ENCODE measurements at regions not wholly inside any gene's neighbourhood (a gene's known extent, or its start where the extent isn't known, plus 50 kb on each side); places are given as distances from the start of the nearest gene placed in this dataset.

DNA sequence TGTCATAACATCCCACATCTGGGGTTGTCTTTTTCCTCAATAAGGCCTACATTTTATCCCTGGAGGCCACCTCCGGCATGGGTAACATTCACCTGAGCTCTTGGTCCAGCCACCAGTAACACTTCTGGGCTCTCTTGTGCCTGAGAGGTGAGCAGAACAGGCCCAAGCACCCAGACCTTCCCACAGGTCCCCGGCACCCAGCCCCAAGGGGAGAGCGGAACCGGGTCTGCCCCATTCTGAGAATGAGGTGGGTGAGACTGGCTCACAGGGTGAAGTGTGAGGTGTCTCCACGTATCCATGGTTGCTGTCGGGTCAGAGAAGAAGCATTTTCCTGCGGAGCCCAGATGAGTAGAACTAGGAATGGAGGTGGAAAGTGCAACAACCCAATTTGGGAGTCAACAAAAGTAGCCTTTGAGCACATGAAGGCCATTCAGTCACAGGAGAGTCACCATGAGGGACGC, 496.7 kb upstream of the MYT1L start:
- Histone ChIP-seq H3K27me3 (no peaks in the 10 kb centered on the region), H3K27ac (no peak overlapping the region), H3K4me3 (no peak overlapping the region), H3K36me3 (no peaks in the 10 kb centered on the region), H3K4me1 (ENCODE audit: insufficient read depth) (no peaks in the 10 kb centered on the region), H3K9me3 (no peaks in the 10 kb centered on the region)
- intact Hi-C loops (cut with DNase I) = no loop called here
- no peak for DNase-seq
- no peak for TF ChIP-seq POLR2A (IDR thresholded peaks at IDR 0.05)
- TF ChIP-seq EP300 (IDR thresholded peaks at IDR 0.05) = no peak
- TF ChIP-seq, protein P1, sequence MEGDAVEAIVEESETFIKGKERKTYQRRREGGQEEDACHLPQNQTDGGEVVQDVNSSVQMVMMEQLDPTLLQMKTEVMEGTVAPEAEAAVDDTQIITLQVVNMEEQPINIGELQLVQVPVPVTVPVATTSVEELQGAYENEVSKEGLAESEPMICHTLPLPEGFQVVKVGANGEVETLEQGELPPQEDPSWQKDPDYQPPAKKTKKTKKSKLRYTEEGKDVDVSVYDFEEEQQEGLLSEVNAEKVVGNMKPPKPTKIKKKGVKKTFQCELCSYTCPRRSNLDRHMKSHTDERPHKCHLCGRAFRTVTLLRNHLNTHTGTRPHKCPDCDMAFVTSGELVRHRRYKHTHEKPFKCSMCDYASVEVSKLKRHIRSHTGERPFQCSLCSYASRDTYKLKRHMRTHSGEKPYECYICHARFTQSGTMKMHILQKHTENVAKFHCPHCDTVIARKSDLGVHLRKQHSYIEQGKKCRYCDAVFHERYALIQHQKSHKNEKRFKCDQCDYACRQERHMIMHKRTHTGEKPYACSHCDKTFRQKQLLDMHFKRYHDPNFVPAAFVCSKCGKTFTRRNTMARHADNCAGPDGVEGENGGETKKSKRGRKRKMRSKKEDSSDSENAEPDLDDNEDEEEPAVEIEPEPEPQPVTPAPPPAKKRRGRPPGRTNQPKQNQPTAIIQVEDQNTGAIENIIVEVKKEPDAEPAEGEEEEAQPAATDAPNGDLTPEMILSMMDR (IDR thresholded peaks at IDR 0.05) = no peak
- 92 to 96% (median 92%) methylated on average over 8 of the region's 8 CpGs for WGBS, 3 donors

DNA sequence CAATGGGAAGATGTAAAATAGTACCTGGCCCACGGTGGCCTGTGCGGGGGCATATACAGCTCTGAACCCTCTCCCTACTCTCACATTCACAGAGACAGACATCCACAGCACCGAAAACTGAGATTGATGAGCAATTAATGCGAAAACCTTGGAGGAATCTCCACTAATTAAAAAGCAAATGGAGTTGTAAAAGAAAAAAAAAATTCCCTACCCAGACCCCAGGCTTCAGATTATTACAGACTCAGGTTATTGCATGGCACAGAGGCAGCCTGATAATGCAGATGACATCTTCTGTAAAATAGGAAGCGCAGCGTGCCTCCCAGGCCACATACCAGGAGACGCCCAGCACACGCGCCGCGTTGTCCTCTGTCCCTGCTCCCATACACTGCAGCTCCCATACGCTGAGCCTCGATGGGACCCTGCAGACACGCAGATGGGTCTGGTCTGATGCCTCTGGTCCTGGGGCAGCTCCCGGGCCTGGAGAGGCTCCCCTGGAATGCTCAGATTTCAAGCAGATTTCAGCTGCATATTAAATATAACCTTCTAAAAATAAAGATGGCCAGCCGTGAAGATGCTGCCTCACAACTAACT, 496.1 kb upstream of the MYT1L start:
- H3K27me3 ChIP-seq = no peaks in the 10 kb centered on the region
- DNase-seq = no peak
- intact Hi-C loops (cut with DNase I) = no loop called here
- no peak for TF ChIP-seq EP300 (IDR thresholded peaks at IDR 0.05)
- TF ChIP-seq, protein P1 (IDR thresholded peaks at IDR 0.05) = no peak
- TF ChIP-seq POLR2A (IDR thresholded peaks at IDR 0.05) = no peak
- H3K4me1 ChIP-seq (ENCODE audit: insufficient read depth) = no peaks in the 10 kb centered on the region
- H3K9me3 ChIP-seq = no peaks in the 10 kb centered on the region
- H3K4me3 ChIP-seq = no peak overlapping the region
- no peak overlapping the region for H3K27ac ChIP-seq
- 83 to 88% (median 85%) methylated on average over 16 of the region's 16 CpGs for WGBS, 3 donors
- no peaks in the 10 kb centered on the region for H3K36me3 ChIP-seq

DNA sequence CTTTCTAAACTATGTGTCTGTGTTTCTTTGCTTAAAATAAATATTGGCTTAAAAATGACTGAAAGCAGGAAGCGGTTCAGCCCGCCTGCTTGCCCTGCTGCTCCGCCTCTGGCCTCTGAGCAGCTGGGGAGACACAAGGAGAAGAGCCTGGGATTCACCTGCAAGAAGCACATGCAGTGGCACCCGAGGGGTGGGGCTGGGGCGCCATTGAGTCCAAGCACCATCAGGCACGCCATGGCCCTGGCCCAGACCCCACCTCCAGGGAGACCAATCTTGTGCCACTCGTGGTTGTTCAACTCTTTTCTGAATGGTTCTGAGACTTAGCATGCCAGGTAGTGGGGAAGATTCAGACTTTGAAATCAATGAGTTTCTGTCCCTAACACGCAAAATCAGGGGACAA, 495.5 kb upstream of the MYT1L start:
- 60 to 86% (median 69%) methylated on average over 8 of the region's 8 CpGs for WGBS, 3 donors
- no peak for TF ChIP-seq EP300 (IDR thresholded peaks at IDR 0.05)
- no peak for TF ChIP-seq POLR2A (IDR thresholded peaks at IDR 0.05)
- TF ChIP-seq, protein P1 (IDR thresholded peaks at IDR 0.05) = no peak
- no peak for DNase-seq
- Histone ChIP-seq H3K27me3 (no peaks in the 10 kb centered on the region), H3K4me3 (no peak overlapping the region), H3K36me3 (no peaks in the 10 kb centered on the region), H3K9me3 (no peaks in the 10 kb centered on the region), H3K27ac (no peak overlapping the region), H3K4me1 (ENCODE audit: insufficient read depth) (no peaks in the 10 kb centered on the region)
- intact Hi-C loops (cut with DNase I) = no loop called here

DNA sequence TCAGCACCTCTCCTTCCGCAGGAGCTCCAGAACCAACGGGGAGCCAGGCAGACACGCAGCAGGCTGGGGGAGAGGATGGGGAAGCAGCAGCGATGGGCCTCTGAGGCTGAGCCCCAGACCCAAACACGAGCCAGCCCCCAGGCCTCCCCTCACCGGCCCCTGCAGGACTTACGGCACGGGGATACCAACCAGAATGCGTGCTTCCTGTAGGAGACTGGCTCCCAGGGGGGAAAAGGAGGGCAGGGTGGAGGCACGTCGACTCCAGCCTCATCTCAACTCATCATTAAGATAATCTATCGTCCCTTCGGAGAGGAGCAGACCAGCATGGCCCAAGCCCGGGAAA, 495.1 kb upstream of the MYT1L start:
- Histone ChIP-seq H3K27me3 (no peaks in the 10 kb centered on the region), H3K4me3 (no peak overlapping the region), H3K36me3 (no peaks in the 10 kb centered on the region), H3K27ac (no peak overlapping the region), H3K9me3 (no peaks in the 10 kb centered on the region), H3K4me1 (ENCODE audit: insufficient read depth) (no peaks in the 10 kb centered on the region)
- no peak for DNase-seq
- WGBS, 3 donors = 68 to 82% (median 70%) methylated on average over 14 of the region's 14 CpGs
- TF ChIP-seq, protein P1 (IDR thresholded peaks at IDR 0.05) = no peak
- TF ChIP-seq POLR2A (IDR thresholded peaks at IDR 0.05) (no peak), EP300 (IDR thresholded peaks at IDR 0.05) (no peak)
- intact Hi-C loops (cut with DNase I) = no loop called here
